Vagina (tissue), 2 donors: ENCODE measurements at regions not wholly inside any gene's neighbourhood (a gene's known extent, or its start where the extent isn't known, plus 50 kb on each side); places are given as distances from the start of the nearest gene placed in this dataset.

Source experiments
- DNase-seq, 2 donors: peaks; one replicate each; pipeline ENCODE4 v3.0.0-alpha.2; 2017; ENCODE audit errors: extremely low spot score in 2 of 2
- H3K27ac ChIP-seq: fragments of 200-600 bp; sonication (generic); one replicate; pipeline ENCODE4 v1.5.1; 2019
- H3K27me3 ChIP-seq: fragments of 200-600 bp; sonication (generic); one replicate; pipeline ENCODE4 v1.5.1; 2019
- H3K36me3 ChIP-seq, 2 donors: fragments of 200-600 bp; sonication (generic); one replicate each; pipeline ENCODE4 v1.5.1; 2017 to 2019
- H3K4me1 ChIP-seq: fragments of 200-600 bp; sonication (generic); one replicate; pipeline ENCODE4 v1.5.1; 2019
- H3K4me3 ChIP-seq, 2 donors: fragments of 200-600 bp; sonication (generic); 1 replicate in 1 of 2; 2 replicates in 1 of 2; pipeline ENCODE4 v1.5.1; 2016 to 2019
- H3K9me3 ChIP-seq: fragments of 200-600 bp; sonication (generic); one replicate; pipeline ENCODE4 v1.5.1; 2019
- POLR2A ChIP-seq, 2 donors: fragments of 450-650 bp; IDR thresholded peaks; one replicate each; pipeline ENCODE4 v1.6.1; 2017; ENCODE audit warnings: antibody characterized with exemption in 2 of 2, mild to moderate bottlenecking in 2 of 2, moderate library complexity in 2 of 2
- POLR2AphosphoS5 ChIP-seq, 2 donors: sonication (generic); formaldehyde crosslinking; IDR thresholded peaks; one replicate each; pipeline ENCODE4 v1.9.0; 2017; ENCODE audit warnings: antibody characterized with exemption in 2 of 2, mild to moderate bottlenecking in 2 of 2, low read depth in 1 of 2; ENCODE audit not compliant: insufficient read depth in 1 of 2
- intact Hi-C: fragments of 100-400 bp; cut with DNase I; formaldehyde crosslinking; loops from one replicate; pipeline ENCODE4 v1.15.1; 2023
- TF ChIP-seq, protein P1 (sequence below), 3 experiments: fragments of 450-650 bp in 2 of 3; fragments of 200-600 bp in 1 of 3; sonication (generic) in 1 of 3; IDR thresholded peaks; one replicate each; pipeline ENCODE4 v1.5.1; 2017 to 2019; ENCODE audit warnings: antibody characterized with exemption in 3 of 3, mild to moderate bottlenecking in 2 of 3, moderate library complexity in 2 of 3

DNA sequence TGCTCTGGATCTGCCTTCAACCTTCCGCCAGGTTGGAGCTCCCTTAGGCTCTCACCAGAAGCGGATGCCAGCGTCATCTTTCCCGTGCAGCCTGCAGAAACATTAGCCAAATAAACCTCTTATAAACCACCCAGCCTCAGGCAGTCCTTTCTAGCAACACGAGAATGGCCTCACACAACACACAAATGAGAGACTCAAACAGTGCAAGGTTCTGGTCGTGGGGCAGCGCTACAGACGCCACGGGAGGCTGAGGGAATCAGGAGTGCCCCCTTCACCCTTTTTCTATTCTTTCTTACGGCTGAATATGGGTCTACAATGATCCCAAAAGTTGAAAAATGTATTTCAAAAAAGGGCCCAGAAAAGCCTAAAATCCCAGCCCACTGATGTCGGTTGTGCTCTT is 96.4 kb downstream of the FOXL3 start:
- Histone ChIP-seq H3K36me3 (no peaks in the 10 kb centered on the region), H3K27ac (no peak overlapping the region), H3K9me3 (no peaks in the 10 kb centered on the region), H3K27me3 (no peaks in the 10 kb centered on the region), H3K4me3 (no peak overlapping the region), H3K4me1 (peaks cover 12% of the 10 kb centered on the region)
- TF ChIP-seq, protein P1, sequence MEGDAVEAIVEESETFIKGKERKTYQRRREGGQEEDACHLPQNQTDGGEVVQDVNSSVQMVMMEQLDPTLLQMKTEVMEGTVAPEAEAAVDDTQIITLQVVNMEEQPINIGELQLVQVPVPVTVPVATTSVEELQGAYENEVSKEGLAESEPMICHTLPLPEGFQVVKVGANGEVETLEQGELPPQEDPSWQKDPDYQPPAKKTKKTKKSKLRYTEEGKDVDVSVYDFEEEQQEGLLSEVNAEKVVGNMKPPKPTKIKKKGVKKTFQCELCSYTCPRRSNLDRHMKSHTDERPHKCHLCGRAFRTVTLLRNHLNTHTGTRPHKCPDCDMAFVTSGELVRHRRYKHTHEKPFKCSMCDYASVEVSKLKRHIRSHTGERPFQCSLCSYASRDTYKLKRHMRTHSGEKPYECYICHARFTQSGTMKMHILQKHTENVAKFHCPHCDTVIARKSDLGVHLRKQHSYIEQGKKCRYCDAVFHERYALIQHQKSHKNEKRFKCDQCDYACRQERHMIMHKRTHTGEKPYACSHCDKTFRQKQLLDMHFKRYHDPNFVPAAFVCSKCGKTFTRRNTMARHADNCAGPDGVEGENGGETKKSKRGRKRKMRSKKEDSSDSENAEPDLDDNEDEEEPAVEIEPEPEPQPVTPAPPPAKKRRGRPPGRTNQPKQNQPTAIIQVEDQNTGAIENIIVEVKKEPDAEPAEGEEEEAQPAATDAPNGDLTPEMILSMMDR (IDR thresholded peaks at IDR 0.05): no peak
- TF ChIP-seq POLR2AphosphoS5 (IDR thresholded peaks at IDR 0.05; ENCODE audit: insufficient read depth in 1 of 2, low read depth in 1 of 2) (no peak), POLR2A (IDR thresholded peaks at IDR 0.05) (no peak)
- intact Hi-C loops: no loop called here
- DNase-seq: no peak

DNA sequence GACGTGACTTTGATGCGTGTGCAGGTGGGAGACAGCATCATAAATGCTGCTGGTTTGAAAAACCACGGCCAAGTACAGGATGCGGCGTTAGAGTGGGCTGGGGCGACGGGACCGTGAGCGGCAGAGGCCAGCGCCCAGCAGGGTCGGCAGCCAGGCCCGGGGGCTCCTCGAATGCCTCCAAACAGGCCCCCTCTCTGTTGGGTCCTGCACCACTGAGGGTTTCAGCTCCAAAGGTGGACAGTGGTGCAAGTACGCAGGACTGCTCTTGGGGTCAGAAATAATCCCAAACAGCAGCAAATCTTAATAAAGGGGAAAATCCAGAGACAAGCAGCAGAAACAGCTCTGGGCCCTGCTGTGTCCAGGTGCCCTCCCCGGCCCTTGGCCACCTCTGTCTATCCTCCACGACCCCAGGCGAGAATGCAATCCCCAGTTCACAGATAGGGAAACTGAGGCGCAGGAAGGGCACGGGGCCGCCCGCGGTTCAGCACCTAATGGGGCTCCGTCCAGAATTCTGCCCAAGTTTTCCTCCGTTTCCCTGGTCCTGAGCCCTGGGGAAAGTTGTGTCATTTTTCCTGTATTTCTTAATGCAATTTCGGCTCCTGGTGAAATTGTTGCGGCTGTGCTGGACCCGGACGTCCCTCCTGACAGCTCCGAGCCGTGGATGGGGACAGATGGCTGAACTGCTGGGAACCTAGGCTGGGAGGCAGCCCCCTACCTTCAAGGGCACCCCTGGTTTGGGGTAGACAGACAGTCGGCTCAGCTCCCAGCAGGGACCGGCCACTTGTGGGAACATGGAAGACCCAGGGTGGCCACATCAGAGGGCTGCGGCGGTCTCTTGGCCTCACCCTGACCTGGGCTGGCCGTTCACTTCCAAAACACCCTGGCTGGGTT is 97.4 kb downstream of the FOXL3 start:
- H3K4me3 ChIP-seq: no peak overlapping the region
- H3K36me3 ChIP-seq: no peaks in the 10 kb centered on the region
- no peak for DNase-seq
- no peak overlapping the region for H3K27ac ChIP-seq
- H3K27me3 ChIP-seq: no peaks in the 10 kb centered on the region
- peaks cover 4% of the 10 kb centered on the region for H3K4me1 ChIP-seq
- TF ChIP-seq POLR2AphosphoS5 (IDR thresholded peaks at IDR 0.05; ENCODE audit: insufficient read depth in 1 of 2, low read depth in 1 of 2) (no peak), POLR2A (IDR thresholded peaks at IDR 0.05) (no peak)
- TF ChIP-seq, protein P1 (IDR thresholded peaks at IDR 0.05): no peak
- H3K9me3 ChIP-seq: no peaks in the 10 kb centered on the region
- intact Hi-C loops: no loop called here

DNA sequence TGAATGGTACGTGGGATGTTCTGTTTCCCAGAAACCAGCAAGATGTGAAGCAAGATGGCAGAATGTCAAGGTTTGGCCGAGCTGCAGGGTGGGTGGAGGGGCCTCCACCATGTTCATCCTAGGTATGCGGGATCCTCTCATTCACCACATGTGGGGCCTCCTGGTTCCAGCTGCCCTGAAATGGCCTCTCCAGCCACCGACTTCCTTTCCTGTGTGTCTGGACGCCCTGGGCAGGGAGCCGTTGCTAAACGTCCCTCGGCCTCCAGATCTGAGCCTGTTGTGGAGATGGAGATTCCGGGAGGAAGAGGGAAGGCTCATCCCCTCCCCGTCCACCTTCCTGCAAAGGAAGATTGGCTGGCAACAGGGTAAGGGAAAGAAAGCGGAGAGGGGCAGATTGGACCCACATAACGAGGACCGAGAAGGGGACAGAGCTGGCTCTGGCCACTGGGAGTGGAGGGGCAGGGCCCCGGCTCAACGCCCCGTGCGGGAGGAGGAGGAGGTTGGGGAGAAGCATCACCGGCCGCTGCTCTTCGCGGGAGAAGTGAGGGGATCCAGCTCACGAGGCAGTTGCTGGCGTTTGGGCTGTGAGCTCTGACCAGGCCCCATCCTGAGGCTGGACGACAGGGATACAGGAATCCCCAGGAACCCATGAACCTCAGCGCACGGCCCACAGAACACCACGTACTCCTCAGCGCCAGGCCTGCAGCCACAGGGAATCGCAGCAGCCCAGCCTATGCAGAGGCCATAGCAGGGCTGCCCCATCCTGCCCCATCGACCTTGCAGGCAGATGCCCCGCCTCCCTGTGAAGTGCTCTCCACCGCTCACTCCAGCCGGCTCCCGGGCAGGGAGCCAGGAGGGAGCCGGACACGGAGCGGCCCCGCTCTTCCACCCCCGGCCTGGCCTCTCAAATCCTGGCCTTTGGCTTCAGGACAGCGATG is 98.3 kb downstream of the FOXL3 start:
- H3K27me3 ChIP-seq: no peaks in the 10 kb centered on the region
- H3K9me3 ChIP-seq: no peaks in the 10 kb centered on the region
- no peak overlapping the region for H3K27ac ChIP-seq
- H3K4me1 ChIP-seq: peaks cover 4% of the 10 kb centered on the region
- TF ChIP-seq POLR2A (IDR thresholded peaks at IDR 0.05): no peak
- TF ChIP-seq, protein P1 (IDR thresholded peaks at IDR 0.05): no peak
- TF ChIP-seq POLR2AphosphoS5 (IDR thresholded peaks at IDR 0.05; ENCODE audit: insufficient read depth in 1 of 2, low read depth in 1 of 2): no peak
- no peak for DNase-seq
- no peak overlapping the region for H3K4me3 ChIP-seq
- H3K36me3 ChIP-seq: no peaks in the 10 kb centered on the region
- intact Hi-C loops: no loop called here

DNA sequence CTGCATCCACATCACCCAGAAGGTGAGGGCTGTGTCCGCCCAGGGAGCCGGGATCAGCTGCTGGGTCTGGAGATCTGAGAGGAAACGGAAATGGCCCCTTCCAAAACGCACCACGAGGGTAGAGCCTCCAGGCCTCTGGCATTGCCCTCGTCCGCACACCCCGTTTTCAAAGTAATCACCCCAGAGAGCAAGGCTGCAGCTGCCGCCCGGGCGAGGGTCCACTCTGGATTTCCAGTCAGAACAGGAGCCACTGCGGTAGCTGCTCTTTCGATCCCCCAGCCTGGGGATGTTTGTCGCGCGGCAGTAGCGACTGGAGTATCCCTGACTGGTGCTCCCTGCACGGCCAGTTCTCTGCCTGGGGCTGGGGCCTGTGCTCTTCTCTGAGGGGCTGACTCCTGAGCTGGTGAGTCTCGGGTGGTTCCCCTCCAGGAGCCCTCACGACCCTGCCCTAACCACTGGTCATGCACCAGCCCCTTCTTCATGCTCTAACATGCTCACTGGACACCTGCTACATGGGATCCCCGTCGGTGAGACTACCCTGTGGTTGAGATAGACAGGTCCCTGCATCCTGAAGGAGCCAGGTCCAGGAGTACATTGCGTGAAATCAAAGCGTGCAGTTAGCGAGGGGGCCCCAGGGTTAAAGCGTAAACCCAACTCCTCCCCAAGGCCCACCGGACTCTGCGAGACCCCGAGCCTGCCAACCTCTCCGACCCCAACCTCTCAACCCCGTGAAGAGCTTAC is 99.2 kb downstream of the FOXL3 start:
- H3K9me3 ChIP-seq: no peaks in the 10 kb centered on the region
- intact Hi-C loops: no loop called here
- no peak overlapping the region for H3K4me3 ChIP-seq
- TF ChIP-seq POLR2AphosphoS5 (IDR thresholded peaks at IDR 0.05; ENCODE audit: insufficient read depth in 1 of 2, low read depth in 1 of 2) (no peak), POLR2A (IDR thresholded peaks at IDR 0.05) (no peak)
- TF ChIP-seq, protein P1 (IDR thresholded peaks at IDR 0.05): no peak
- H3K4me1 ChIP-seq: peaks cover 4% of the 10 kb centered on the region
- no peak for DNase-seq
- H3K27ac ChIP-seq: no peak overlapping the region
- H3K27me3 ChIP-seq: no peaks in the 10 kb centered on the region
- H3K36me3 ChIP-seq: no peaks in the 10 kb centered on the region
